Suprapubic skin (tissue), 4 donors: ENCODE measurements at regions not wholly inside any gene's neighbourhood (a gene's known extent, or its start where the extent isn't known, plus 50 kb on each side); places are given as distances from the start of the nearest gene placed in this dataset.

Source experiments
- CTCF ChIP-seq, 2 donors: fragments of 200-600 bp in 1 of 2; fragments of 450-650 bp in 1 of 2; sonication (generic) in 1 of 2; IDR thresholded peaks; one replicate each; pipeline ENCODE4 v1.5.1; 2016 to 2019; ENCODE audit warnings: antibody characterized with exemption in 2 of 2, mild to moderate bottlenecking in 1 of 2, moderate library complexity in 1 of 2
- EP300 ChIP-seq: sonication (generic); formaldehyde crosslinking; IDR thresholded peaks from one replicate; pipeline ENCODE4 v1.6.1; 2017; ENCODE audit warnings: antibody characterized with exemption
- POLR2A ChIP-seq, 2 donors: fragments of 450-650 bp; IDR thresholded peaks; one replicate each; pipeline ENCODE4 v1.6.1; 2017; ENCODE audit warnings: antibody characterized with exemption in 2 of 2, mild to moderate bottlenecking in 2 of 2, moderate library complexity in 2 of 2
- POLR2AphosphoS5 ChIP-seq, 3 donors: sonication (generic); formaldehyde crosslinking; IDR thresholded peaks; one replicate each; pipeline ENCODE4 v1.6.1; 2017; ENCODE audit warnings: antibody characterized with exemption in 3 of 3

DNA sequence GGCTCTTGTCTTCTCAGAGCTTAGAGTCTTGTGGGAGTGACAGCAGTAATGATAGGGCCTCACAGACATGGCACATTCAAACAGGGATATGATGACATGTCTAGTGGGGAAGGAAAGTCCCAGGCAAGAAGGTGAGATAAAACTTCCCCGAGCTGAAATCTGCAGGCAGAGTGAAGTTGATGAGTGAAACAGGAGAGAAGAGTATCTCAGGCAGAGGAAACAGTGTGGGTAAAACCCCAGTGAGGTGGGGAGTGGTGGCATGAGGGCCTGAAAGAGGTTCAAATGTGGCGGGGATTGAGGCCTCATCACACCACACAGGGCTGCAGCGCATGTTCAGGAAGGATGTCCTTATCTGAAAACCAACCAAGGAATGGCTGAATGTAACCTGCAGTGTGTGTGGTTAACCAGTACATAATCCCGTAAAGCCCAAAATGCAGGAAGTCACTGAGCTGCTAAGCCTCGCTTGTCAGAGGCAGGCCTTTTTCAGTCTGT lies 153.8 kb upstream of the E2F8 start:
- TF ChIP-seq CTCF (IDR thresholded peaks at IDR 0.05) (no peak), POLR2A (IDR thresholded peaks at IDR 0.05) (no peak), EP300 (no peak), POLR2AphosphoS5 (IDR thresholded peaks at IDR 0.05) (no peak)
